K562 (cell line): ENCODE measurements at regions not wholly inside any gene's neighbourhood (a gene's known extent, or its start where the extent isn't known, plus 50 kb on each side); places are given as distances from the start of the nearest gene placed in this dataset.
A peak's percentile ranks its signal among the peaks of the same experiment; 100 is the strongest.

Source experiments
- ATAC-seq: fragments of 200-7000 bp; cut with Tn5 transposase; 3 replicates; pipeline ENCODE4 v1.9.1; 2020; ENCODE audit warnings: moderate library complexity
- BruUV-seq: library from RNA; stranded (reverse); fragments of 400-500 nt; replicated peaks from 2 replicates; lab custom pipeline; 2021; lab: Mats Ljungman, UMichigan
- CTCF ChIA-PET: fragments of 300-600 bp; formaldehyde crosslinking; extraction: SDS; loops from one replicate; lab custom pipeline; 2021; ENCODE audit warnings: low intra/inter-chr PET ratio; lab: Yijun Ruan, JAX
- POLR2A ChIA-PET: fragments of 300-600, 350-650 bp; sonication (Branson Sonifier 250); formaldehyde crosslinking; extraction: SDS; loops from one replicate; lab custom pipeline; 2021; ENCODE audit warnings: antibody characterized with exemption, inconsistent platforms; lab: Yijun Ruan, JAX
- DNase-seq, 4 experiments: peaks; one replicate each; pipeline versions ENCODE4 v3.0.0 to v3.0.0-alpha.2; 2011 to 2018; ENCODE audit warnings: low spot score in 3 of 4, mixed read lengths in 3 of 4; ENCODE audit errors: extremely low read depth in 1 of 4
- FAIRE-seq: peaks from 2 replicates; lab custom pipeline; 2011; peaks lifted over from hg19 to GRCh38; lab: Jason Lieb, UNC
- H2AFZ ChIP-seq: 2 replicates; pipeline ENCODE4 v1.6.0; 2011; ENCODE audit warnings: low read depth, low read length, control low read depth, inconsistent platforms
- H3K27ac ChIP-seq: fragments of 200-600 bp; 3 replicates; pipeline ENCODE4 v1.8.0; 2011; ENCODE audit warnings: low read depth, mild to moderate bottlenecking, control low read depth, inconsistent platforms, low read length, moderate library complexity, mixed read lengths; ENCODE audit errors: extremely low read depth
- H3K27me3 ChIP-seq, 2 experiments: fragments of 300-600 bp in 1 of 2; 2 replicates in 1 of 2; 3 replicates in 1 of 2; pipeline versions ENCODE4 v1.6.0 to v1.8.0; 2011; ENCODE audit warnings: inconsistent platforms in 2 of 2, low read length in 2 of 2, mild to moderate bottlenecking in 1 of 2, mixed read lengths in 1 of 2, moderate library complexity in 1 of 2; ENCODE audit not compliant: control insufficient read depth in 2 of 2, insufficient read depth in 2 of 2
- H3K36me3 ChIP-seq: fragments of 300-600 bp; 3 replicates; pipeline ENCODE4 v1.8.0; 2011; ENCODE audit warnings: mild to moderate bottlenecking, low read length, inconsistent platforms; ENCODE audit not compliant: control insufficient read depth, insufficient read depth
- H3K4me1 ChIP-seq, 2 experiments: fragments of 200-600 bp in 1 of 2; replicated peaks in 1 of 2; 2 replicates in 1 of 2; 3 replicates in 1 of 2; pipeline versions ENCODE4 v1.5.1 to v1.8.0; 2011; ENCODE audit warnings: inconsistent platforms in 2 of 2, low read length in 2 of 2, mild to moderate bottlenecking in 1 of 2, mixed read lengths in 1 of 2, moderate library complexity in 1 of 2; ENCODE audit not compliant: control insufficient read depth in 2 of 2, insufficient read depth in 2 of 2
- H3K4me2 ChIP-seq: 2 replicates; pipeline ENCODE4 v1.6.1; 2011; ENCODE audit warnings: low read length, control low read depth, inconsistent platforms, mixed read lengths; ENCODE audit not compliant: insufficient read depth
- H3K4me3 ChIP-seq: fragments of 200-600 bp; sonication (generic), shearing (Covaris generic); 2 replicates; pipeline ENCODE4 v1.5.1; 2016; ENCODE audit warnings: control low read depth, inconsistent platforms
- H3K79me2 ChIP-seq: fragments of 200-600 bp; 3 replicates; pipeline ENCODE4 v1.8.0; 2011; ENCODE audit warnings: low read length, inconsistent platforms; ENCODE audit not compliant: control insufficient read depth, insufficient read depth
- H3K9ac ChIP-seq, 2 experiments: 2 replicates each; pipeline versions ENCODE4 v1.6.0 to v1.6.1; 2011; ENCODE audit warnings: low read depth in 2 of 2, low read length in 2 of 2, control low read depth in 1 of 2, inconsistent platforms in 1 of 2, mild to moderate bottlenecking in 1 of 2, mixed read lengths in 1 of 2; ENCODE audit not compliant: insufficient read depth in 1 of 2
- H3K9me1 ChIP-seq: one replicate; pipeline ENCODE4 v1.6.0; 2011; ENCODE audit warnings: inconsistent platforms, mild to moderate bottlenecking, low read length, moderate library complexity; ENCODE audit not compliant: control insufficient read depth, insufficient read depth
- H3K9me3 ChIP-seq: replicated peaks from 2 replicates; pipeline ENCODE4 v1.5.1; 2011; ENCODE audit warnings: low read depth, low read length, inconsistent platforms; ENCODE audit not compliant: control insufficient read depth, insufficient read depth
- H4K20me1 ChIP-seq: replicated peaks from 2 replicates; pipeline ENCODE4 v1.6.1; 2011; ENCODE audit warnings: low read length, inconsistent platforms, mixed read lengths; ENCODE audit not compliant: control insufficient read depth, insufficient read depth
- CBFA2T2 ChIP-seq: fragments of 450-650 bp; conservative IDR thresholded peaks from 2 replicates; pipeline ENCODE4 v1.6.1; 2017; ENCODE audit warnings: mild to moderate bottlenecking
- CSDE1 ChIP-seq, 2 experiments: fragments of 450-650 bp; IDR thresholded peaks; 2 replicates each; pipeline ENCODE4 v1.6.1; 2016; ENCODE audit warnings: mild to moderate bottlenecking in 1 of 2
- PHF20 ChIP-seq: fragments of 450-650 bp; IDR thresholded peaks from 2 replicates; pipeline ENCODE4 v1.6.1; 2018; ENCODE audit not compliant: partially characterized antibody
- PHF8 ChIP-seq: fragments of 200-600 bp; sonication (generic); IDR thresholded peaks from 2 replicates; pipeline ENCODE4 v1.6.1; 2012; ENCODE audit warnings: mixed run types, mild to moderate bottlenecking, inconsistent platforms, low read length, moderate library complexity, borderline replicate concordance
- POLR2G ChIP-seq: fragments of 200-400 bp; formaldehyde crosslinking; IDR thresholded peaks from 2 replicates; pipeline ENCODE4 v1.6.1; 2017; ENCODE audit warnings: low read depth, mild to moderate bottlenecking, antibody characterized with exemption, low read length, moderate library complexity
- POLR3G ChIP-seq: IDR thresholded peaks from 2 replicates; pipeline ENCODE4 v1.6.1; 2011; ENCODE audit not compliant: insufficient read length, insufficient replicate concordance; ENCODE audit errors: extremely low read depth
- RFX7 ChIP-seq: fragments of 250-450 bp; sonication (Bioruptor Pico); IDR thresholded peaks from 2 replicates; pipeline ENCODE4 v1.5.1; 2021; ENCODE audit warnings: mild to moderate bottlenecking
- SMAD4 ChIP-seq: fragments of 250-450 bp; sonication (Bioruptor Pico); conservative IDR thresholded peaks from 2 replicates; pipeline ENCODE4 v1.8.0; 2021; ENCODE audit warnings: inconsistent platforms, mild to moderate bottlenecking, moderate library complexity
- SRSF9 ChIP-seq: fragments of 200-400 bp; formaldehyde crosslinking; IDR thresholded peaks from 2 replicates; pipeline ENCODE4 v1.6.1; 2017; ENCODE audit warnings: low read depth, low read length, borderline replicate concordance
- TARDBP ChIP-seq: fragments of 450-650 bp; IDR thresholded peaks from 2 replicates; pipeline ENCODE4 v1.6.1; 2016
- ZBTB17 ChIP-seq: fragments of 450-650 bp; formaldehyde crosslinking; IDR thresholded peaks from 2 replicates; pipeline ENCODE4 v1.4.0; 2020; ENCODE audit warnings: mild to moderate bottlenecking
- ZNF57 ChIP-seq: fragments of 450-650 bp; formaldehyde crosslinking; IDR thresholded peaks from 2 replicates; pipeline ENCODE4 v1.4.0; 2020; ENCODE audit warnings: mild to moderate bottlenecking, moderate library complexity
- WGBS: fragments of 100-300 bp; shearing (Covaris generic); methylation state at CpG from one replicate; pipeline ENCODE4 v1.1.6; 2016; ENCODE audit warnings: low coverage, mixed read lengths; ENCODE audit not compliant: insufficient coverage; ENCODE audit errors: missing lambda C conversion rate; 5-methylcytosine and 5-hydroxymethylcytosine counted together
- in situ Hi-C: fragments of 300-500 bp; cut with MboI; formaldehyde crosslinking; loops from 4 replicates; pipeline ENCODE4 v1.15.0; 2018; ENCODE audit warnings: inconsistent platforms, mixed read lengths
- intact Hi-C: fragments of 100-400 bp; cut with micrococcal nuclease; formaldehyde crosslinking; loops from 2 replicates; pipeline ENCODE4 v1.14.2; 2022
- TF ChIP-seq, protein P1 (sequence below): fragments of 250-450 bp; sonication (Bioruptor Pico); IDR thresholded peaks from 2 replicates; pipeline ENCODE4 v1.5.0; 2021
- TF ChIP-seq, protein P2 (sequence below): sonication (generic); formaldehyde crosslinking; IDR thresholded peaks from 2 replicates; pipeline ENCODE4 v1.5.0; 2020; ENCODE audit warnings: missing genetic modification reagents
- TF ChIP-seq, protein P3 (sequence below), 3 experiments: fragments of 200-800 bp in 1 of 3; fragments of 250-450 bp in 1 of 3; fragments of 450-650 bp in 1 of 3; sonication (Bioruptor Pico) in 1 of 3; sonication (Bioruptor generic) in 1 of 3; formaldehyde crosslinking in 1 of 3; IDR thresholded peaks; 2 replicates each; pipeline versions ENCODE4 v1.6.1 to v1.8.0; 2016 to 2022; ENCODE audit warnings: mild to moderate bottlenecking in 2 of 3, missing genetic modification characterization in 2 of 3, missing compliant biosample characterization in 1 of 3, moderate library complexity in 1 of 3

DNA sequence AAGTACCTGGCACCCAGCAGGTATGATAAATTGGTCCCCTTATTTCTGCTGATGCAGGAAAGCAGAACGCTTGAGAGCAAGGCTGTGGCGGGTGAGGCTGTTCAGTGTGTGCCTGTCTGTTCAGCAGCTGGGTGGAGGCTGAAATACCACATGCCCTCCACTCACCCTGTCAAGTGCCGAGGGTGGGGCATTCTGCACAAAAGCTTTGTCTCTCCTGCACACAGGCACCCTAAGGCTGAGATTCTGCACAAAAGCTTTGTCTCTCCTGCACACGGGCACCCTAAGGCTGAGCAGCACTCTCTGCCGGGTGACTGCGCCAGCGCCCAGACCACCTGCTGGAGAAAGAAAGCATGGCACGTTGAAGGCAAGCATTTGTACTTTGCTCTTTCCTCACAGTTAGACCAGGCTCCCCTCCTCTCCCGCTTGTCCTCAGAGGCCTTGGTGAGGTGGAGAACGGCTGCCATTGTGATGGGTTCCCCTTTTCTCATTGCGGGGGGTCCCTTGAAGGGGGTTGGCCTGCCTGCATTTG lies 97.5 kb downstream of the BDH1 start (continued):
- TF ChIP-seq SRSF9, result no peak
- TF ChIP-seq ZNF57 (CRISPR knock-in tag), result no peak
- TF ChIP-seq POLR3G, result no peak
- no peak for TF ChIP-seq CSDE1 (IDR thresholded peaks at IDR 0.05)
- TF ChIP-seq, protein P1, sequence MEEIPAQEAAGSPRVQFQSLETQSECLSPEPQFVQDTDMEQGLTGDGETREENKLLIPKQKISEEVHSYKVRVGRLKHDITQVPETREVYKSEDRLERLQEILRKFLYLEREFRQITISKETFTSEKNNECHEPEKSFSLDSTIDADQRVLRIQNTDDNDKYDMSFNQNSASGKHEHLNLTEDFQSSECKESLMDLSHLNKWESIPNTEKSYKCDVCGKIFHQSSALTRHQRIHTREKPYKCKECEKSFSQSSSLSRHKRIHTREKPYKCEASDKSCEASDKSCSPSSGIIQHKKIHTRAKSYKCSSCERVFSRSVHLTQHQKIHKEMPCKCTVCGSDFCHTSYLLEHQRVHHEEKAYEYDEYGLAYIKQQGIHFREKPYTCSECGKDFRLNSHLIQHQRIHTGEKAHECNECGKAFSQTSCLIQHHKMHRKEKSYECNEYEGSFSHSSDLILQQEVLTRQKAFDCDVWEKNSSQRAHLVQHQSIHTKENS (CRISPR knock-in tag), result no peak

DNA sequence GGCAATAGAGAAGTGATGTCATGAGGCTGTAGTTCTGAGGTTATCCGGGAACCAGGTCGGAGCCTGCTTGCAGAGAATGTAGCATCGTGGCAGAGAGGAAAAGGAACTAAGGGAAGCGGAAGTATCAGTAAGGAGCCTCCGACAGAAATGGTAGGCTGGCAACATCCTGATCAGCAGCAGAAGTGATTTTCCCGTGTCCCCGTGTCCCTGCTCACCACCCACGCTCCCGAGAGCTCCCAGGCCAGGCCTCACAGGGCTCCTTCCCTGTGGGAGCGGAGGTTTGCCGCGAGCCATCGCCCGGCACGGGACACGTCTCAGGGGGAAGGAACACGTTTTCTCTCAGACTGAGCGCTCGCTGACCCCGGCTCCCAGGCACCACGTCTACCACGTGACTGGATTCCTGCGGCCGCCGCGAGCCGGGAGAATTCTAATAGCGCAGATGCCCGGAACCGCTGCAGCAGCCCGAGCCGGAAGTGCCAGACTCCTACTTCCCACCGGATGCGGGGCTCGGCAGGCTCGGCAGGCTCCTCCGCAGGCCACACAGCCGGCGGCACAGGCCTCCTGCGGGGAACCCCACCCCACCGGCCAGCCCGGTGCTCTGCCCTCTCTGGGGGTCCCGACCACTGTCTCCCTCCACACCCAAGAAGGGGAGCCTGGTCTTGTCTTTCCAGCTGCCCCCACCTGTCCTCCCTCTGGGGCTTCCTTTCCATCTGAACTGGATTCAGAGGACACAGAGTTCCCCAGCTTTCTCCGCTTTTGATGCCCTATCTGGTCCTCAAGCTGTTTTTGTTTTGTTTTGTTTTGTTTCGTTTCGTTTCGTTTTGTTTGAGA lies 99.3 kb downstream of the BDH1 start:
- no peak for FAIRE-seq
- peaks cover 3 to 27% of the 10 kb centered on the region in 2 experiments; a peak in 4 of 5 replicates for H3K27me3 ChIP-seq
- H3K4me3 ChIP-seq, result peak overlapping the region; percentile 30
- peak overlapping the region; percentile 45 to 80 for H3K9ac ChIP-seq
- ATAC-seq, result peak; percentile 81
- BruUV-seq, result no TSS peak
- in situ Hi-C loops (no loop called here), intact Hi-C loops (loop anchor here (10.0 kb wide), 1 partner anchor 202 kb away; no protein-coding TSS in a partner anchor)
- H3K9me1 ChIP-seq, result no peaks in the 10 kb centered on the region
- peak; percentile 53 to 74 (median 63) for DNase-seq
- 17% methylated on average over 47 of the region's 47 CpGs for WGBS
- no peaks in the 10 kb centered on the region for H4K20me1 ChIP-seq
- H3K27ac ChIP-seq, result peak overlapping the region; percentile 34; the same call in 1 of the 3 replicates
- H2AFZ ChIP-seq, result peak overlapping the region; percentile 94
- H3K4me1 ChIP-seq, result peaks cover 8 to 16% of the 10 kb centered on the region in 2 experiments
- H3K4me2 ChIP-seq, result peak overlapping the region; percentile 91
- POLR2A ChIA-PET, result no interaction called here
- H3K79me2 ChIP-seq, result no peaks in the 10 kb centered on the region
- H3K36me3 ChIP-seq, result no peaks in the 10 kb centered on the region
- CTCF ChIA-PET, result no interaction called here
- H3K9me3 ChIP-seq, result no peaks in the 10 kb centered on the region
- peak; percentile 53; the same call in 1 of the 2 replicates for TF ChIP-seq PHF8
- no peak for TF ChIP-seq RFX7 (CRISPR knock-in tag)
- TF ChIP-seq SMAD4 (CRISPR knock-in tag), result peak; percentile 49; the same call in 1 of the 2 replicates
- TF ChIP-seq PHF20, result peak; percentile 39
- TF ChIP-seq ZBTB17 (CRISPR knock-in tag), result no peak
- TF ChIP-seq, protein P2, sequence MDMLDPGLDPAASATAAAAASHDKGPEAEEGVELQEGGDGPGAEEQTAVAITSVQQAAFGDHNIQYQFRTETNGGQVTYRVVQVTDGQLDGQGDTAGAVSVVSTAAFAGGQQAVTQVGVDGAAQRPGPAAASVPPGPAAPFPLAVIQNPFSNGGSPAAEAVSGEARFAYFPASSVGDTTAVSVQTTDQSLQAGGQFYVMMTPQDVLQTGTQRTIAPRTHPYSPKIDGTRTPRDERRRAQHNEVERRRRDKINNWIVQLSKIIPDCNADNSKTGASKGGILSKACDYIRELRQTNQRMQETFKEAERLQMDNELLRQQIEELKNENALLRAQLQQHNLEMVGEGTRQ, result peak; percentile 86
- TF ChIP-seq CBFA2T2, result peak; percentile 43
- no peak for TF ChIP-seq TARDBP
- TF ChIP-seq POLR2G, result peak; percentile 83
- TF ChIP-seq, protein P3, sequence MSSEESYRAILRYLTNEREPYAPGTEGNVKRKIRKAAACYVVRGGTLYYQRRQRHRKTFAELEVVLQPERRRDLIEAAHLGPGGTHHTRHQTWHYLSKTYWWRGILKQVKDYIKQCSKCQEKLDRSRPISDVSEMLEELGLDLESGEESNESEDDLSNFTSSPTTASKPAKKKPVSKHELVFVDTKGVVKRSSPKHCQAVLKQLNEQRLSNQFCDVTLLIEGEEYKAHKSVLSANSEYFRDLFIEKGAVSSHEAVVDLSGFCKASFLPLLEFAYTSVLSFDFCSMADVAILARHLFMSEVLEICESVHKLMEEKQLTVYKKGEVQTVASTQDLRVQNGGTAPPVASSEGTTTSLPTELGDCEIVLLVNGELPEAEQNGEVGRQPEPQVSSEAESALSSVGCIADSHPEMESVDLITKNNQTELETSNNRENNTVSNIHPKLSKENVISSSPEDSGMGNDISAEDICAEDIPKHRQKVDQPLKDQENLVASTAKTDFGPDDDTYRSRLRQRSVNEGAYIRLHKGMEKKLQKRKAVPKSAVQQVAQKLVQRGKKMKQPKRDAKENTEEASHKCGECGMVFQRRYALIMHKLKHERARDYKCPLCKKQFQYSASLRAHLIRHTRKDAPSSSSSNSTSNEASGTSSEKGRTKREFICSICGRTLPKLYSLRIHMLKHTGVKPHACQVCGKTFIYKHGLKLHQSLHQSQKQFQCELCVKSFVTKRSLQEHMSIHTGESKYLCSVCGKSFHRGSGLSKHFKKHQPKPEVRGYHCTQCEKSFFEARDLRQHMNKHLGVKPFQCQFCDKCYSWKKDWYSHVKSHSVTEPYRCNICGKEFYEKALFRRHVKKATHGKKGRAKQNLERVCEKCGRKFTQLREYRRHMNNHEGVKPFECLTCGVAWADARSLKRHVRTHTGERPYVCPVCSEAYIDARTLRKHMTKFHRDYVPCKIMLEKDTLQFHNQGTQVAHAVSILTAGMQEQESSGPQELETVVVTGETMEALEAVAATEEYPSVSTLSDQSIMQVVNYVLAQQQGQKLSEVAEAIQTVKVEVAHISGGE (CRISPR knock-in tag; IDR thresholded peaks at IDR 0.05), result peak in 2 of 3 experiments; percentile 57 to 90; a peak in 3 of 6 replicates
